C4-2B (cell line): ENCODE measurements at regions not wholly inside any gene's neighbourhood (a gene's known extent, or its start where the extent isn't known, plus 50 kb on each side); places are given as distances from the start of the nearest gene placed in this dataset.

ENCODE experiments used
- H3K27ac ChIP-seq: fragments of 450-650 bp; 2 replicates; pipeline ENCODE4 v1.5.1; 2017
- ZFX ChIP-seq: fragments of 450-650 bp; IDR thresholded peaks from 2 replicates; pipeline ENCODE4 v1.6.1; 2017
- TF ChIP-seq, protein P1 (sequence below): fragments of 450-650 bp; conservative IDR thresholded peaks from 2 replicates; pipeline ENCODE4 v1.5.1; 2017; ENCODE audit warnings: mild to moderate bottlenecking

DNA sequence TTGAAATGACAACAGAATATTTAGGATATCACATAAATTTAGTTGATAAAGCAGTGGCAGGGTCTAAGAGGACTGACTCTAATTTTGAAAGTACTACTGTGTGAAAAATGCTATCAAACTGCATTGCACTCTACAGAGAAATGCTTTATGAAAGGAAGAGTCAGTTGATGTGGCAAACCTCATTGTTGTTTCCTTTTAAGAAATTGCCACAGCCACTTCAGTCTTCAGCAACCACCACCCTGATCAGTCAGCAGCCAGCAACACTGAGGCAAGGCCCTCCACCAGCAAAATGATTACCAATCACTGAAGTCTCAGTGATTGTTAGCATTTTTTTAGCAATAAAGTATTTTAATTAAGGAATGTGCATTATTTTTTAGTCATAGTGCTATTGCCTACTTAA lies 488.7 kb upstream of the SLC39A10 start:
- no peak overlapping the region for H3K27ac ChIP-seq
- TF ChIP-seq, protein P1, sequence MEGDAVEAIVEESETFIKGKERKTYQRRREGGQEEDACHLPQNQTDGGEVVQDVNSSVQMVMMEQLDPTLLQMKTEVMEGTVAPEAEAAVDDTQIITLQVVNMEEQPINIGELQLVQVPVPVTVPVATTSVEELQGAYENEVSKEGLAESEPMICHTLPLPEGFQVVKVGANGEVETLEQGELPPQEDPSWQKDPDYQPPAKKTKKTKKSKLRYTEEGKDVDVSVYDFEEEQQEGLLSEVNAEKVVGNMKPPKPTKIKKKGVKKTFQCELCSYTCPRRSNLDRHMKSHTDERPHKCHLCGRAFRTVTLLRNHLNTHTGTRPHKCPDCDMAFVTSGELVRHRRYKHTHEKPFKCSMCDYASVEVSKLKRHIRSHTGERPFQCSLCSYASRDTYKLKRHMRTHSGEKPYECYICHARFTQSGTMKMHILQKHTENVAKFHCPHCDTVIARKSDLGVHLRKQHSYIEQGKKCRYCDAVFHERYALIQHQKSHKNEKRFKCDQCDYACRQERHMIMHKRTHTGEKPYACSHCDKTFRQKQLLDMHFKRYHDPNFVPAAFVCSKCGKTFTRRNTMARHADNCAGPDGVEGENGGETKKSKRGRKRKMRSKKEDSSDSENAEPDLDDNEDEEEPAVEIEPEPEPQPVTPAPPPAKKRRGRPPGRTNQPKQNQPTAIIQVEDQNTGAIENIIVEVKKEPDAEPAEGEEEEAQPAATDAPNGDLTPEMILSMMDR: no peak
- no peak for TF ChIP-seq ZFX

DNA sequence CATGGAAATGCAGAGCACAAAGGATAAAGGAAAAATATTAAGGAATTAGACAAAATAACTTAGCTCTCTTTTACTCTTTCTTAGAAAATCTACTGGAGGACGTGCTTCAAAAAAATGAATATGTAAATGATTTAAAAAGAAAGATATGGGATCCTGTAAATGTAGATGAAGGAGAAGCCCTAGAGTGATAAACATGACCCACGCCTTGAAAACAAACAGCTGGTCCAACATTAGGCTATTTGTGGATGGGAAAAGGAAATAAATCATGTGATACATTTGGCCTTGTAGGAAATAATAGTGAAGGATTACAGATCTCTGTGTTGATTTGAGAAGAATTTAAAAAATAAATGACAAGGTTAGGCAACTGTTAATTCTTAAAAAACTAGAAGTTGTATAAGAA lies 492.1 kb upstream of the SLC39A10 start:
- H3K27ac ChIP-seq: no peak overlapping the region
- no peak for TF ChIP-seq ZFX
- TF ChIP-seq, protein P1: no peak

DNA sequence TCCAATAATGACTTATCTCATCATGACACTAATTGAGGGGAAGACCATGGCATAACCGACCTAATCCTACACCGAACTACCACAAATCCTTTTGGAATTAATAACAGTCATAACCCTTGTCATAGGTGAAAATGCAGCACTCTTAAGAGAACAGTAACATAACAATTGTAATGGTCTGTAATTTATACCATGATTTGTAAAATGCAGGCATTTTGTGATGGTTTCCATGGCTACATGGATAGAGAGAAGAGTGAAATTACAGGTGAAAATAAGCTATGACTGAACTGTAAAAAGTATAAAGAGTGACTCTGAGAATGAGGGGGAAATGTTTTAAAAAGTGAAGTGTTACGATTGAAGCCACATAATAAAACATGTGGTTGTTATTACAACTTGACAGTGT lies 494.1 kb upstream of the SLC39A10 start:
- TF ChIP-seq, protein P1: no peak
- no peak for TF ChIP-seq ZFX

DNA sequence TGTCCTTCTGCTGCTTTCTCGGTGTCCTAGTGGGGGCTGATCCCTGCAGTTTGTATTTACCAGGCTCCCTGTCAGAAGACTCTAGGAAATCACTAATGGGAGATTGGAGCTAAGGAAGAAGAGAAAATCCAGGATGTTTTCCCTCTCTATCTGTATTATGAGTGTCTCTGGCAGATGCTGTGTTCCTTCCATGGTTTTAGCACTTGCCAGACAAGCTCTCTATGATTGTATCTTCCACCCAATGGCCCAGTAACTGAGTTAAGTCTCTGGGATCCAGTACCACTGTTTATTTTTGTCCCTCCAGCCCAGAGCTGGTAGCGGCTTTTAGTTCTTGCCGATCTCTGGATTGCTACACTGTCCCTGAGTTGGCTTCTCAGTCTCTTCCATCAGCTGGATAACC lies 494.8 kb upstream of the SLC39A10 start:
- no peak overlapping the region for H3K27ac ChIP-seq
- TF ChIP-seq, protein P1: no peak
- no peak for TF ChIP-seq ZFX

More for the DNA sequence above, 494.1 kb upstream of the SLC39A10 start:
- H3K27ac ChIP-seq: no peak overlapping the region

DNA sequence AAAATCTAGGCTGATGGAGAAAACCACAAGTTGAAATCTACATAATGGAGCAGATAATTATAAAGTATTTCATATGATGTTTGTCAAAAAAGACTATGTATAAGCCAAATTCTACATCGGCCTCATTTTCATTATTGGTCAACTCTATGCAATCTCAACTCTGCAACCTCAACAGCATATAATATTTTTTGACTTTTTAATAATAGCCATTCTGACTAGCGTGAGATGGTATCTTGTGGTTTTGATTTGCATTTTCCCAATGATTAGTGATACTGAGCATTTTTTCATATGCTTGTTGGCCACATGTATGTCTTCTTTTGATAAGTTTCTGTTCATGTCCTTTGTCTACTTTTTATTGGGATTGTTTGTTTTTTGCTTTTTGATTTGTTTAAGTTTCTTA lies 496.1 kb upstream of the SLC39A10 start:
- no peak overlapping the region for H3K27ac ChIP-seq
- TF ChIP-seq, protein P1: no peak
- TF ChIP-seq ZFX: no peak

DNA sequence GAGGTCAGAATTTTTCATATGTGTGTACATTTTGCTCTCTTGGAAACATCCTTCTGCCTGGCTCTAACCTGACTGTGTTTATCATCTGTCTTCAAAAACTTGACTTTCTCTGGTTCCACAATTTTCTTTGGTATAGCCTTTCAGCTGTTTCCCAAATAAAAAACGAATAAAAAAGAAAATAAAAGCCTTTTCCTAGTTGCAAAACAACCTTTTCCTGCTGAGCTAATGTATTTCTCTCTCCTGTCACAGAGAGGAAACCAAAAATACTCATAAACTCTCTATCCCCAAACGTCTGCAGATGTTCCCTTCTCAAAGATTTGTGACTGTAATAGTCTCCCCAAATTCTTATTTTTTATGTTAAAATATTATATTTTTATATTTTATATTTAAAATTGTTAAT lies 505.3 kb upstream of the SLC39A10 start:
- no peak overlapping the region for H3K27ac ChIP-seq
- no peak for TF ChIP-seq ZFX

DNA sequence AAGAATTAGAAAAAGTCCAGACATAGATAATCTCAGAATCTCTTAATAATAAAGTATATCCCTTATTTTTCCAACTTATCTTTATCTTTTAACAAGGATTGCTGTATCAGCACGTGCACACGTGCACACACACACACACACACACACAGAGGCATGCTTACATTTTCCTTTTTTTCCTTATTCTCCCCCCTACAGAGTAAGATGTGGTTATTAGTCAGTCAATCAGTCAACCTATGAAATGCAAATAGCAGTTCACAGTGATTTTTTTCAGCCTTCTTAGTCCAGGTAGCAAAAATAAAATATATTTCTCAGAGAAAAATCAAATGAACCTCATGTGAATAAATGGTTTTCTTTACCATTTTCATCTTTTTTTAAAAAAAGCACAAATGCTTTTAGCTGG lies 506.2 kb upstream of the SLC39A10 start:
- no peak overlapping the region for H3K27ac ChIP-seq
- no peak for TF ChIP-seq ZFX
- TF ChIP-seq, protein P1: no peak

DNA sequence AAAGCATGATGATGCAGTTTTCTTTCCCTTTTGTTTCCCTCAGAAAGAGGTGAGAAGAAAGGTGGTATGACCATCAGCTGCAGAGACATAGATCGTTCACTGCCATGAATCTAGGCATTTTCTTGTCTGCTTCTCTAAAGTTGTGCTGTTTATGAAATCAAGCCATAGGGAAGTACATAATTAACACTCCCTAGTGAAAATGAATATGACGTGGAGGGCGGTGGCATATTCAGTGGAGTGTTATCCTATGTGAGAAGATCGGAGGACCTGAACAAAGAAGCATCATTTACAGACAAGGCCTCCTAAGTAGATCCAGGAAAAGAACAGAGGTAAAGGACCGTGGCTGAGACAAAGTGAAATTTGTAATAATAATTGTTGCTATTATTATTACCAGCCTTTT lies 509.0 kb upstream of the SLC39A10 start:
- H3K27ac ChIP-seq: no peak overlapping the region
- no peak for TF ChIP-seq ZFX
- TF ChIP-seq, protein P1: no peak
